ENCODE measurements at regions not wholly inside any gene's neighbourhood (a gene's known extent, or its start where the extent isn't known, plus 50 kb on each side); places are given as distances from the start of the nearest gene placed in this dataset.

GRCh38 chr22:27022274-27022895 is 365.0 kb downstream of the MIAT start:
- FAIRE-seq = no peak
- Histone ChIP-seq H2AK5ac (ENCODE audit: low read depth, low read length) (no peak overlapping the region), H2BK5ac (ENCODE audit: low read depth, low read length) (peak overlapping the region; percentile 75; the same call in 1 of the 2 replicates)
- no peak for TF ChIP-seq NANOG (IDR thresholded peaks at IDR 0.05; ENCODE audit: insufficient read depth, low read depth, low read length, poor library complexity, severe bottlenecking)
- TF ChIP-seq SIN3A (conservative IDR thresholded peaks at IDR 0.05 in 1 of 2, IDR thresholded peaks at IDR 0.05 in 1 of 2; ENCODE audit: low read depth in 1 of 2, low read length in 2 of 2) = no peak
- TF ChIP-seq TCF12 (IDR thresholded peaks at IDR 0.05; ENCODE audit: low read depth, low read length) = no peak
- no peak for TF ChIP-seq TEAD4 (IDR thresholded peaks at IDR 0.05; ENCODE audit: low read depth, low read length)
- TF ChIP-seq YY1 (IDR thresholded peaks at IDR 0.05; ENCODE audit: low read depth, low read length) = no peak
- no peak for TF ChIP-seq CEBPB (IDR thresholded peaks at IDR 0.05; ENCODE audit: low read depth, low read length)
- TF ChIP-seq MAFK (IDR thresholded peaks at IDR 0.05; ENCODE audit: low read depth, low read length) = no peak
- no peak for TF ChIP-seq KDM5A (IDR thresholded peaks at IDR 0.05; ENCODE audit: low read length)
- TF ChIP-seq NRF1 (IDR thresholded peaks at IDR 0.05; ENCODE audit: low read depth, low read length) = no peak
- no peak for TF ChIP-seq E2F6 (IDR thresholded peaks at IDR 0.05)
- TF ChIP-seq EZH2 (IDR thresholded peaks at IDR 0.05; ENCODE audit: low read depth, low read length, severe bottlenecking) = no peak
- no peak for TF ChIP-seq USF2 (IDR thresholded peaks at IDR 0.05; ENCODE audit: low read length)

More at GRCh38 chr22:27022274-27022895, 365.0 kb downstream of the MIAT start:
- Histone ChIP-seq H3K14ac (ENCODE audit: insufficient read length) (no peak overlapping the region), H2BK12ac (ENCODE audit: low read depth, low read length) (0 out of 2 replicates have a peak overlapping the region, but pooled peaks have one; percentile 27), H2AFZ (ENCODE audit: low read length) (no peak overlapping the region), H2BK20ac (ENCODE audit: low read length) (no peak overlapping the region), H3K4me2 (ENCODE audit: insufficient read depth in 1 of 2, low read depth in 2 of 2, low read length in 2 of 2) (no peak overlapping the region), H3K18ac (ENCODE audit: extremely low read depth, low read length) (no peak overlapping the region), H3K79me1 (ENCODE audit: low read depth, low read length) (no peaks in the 10 kb centered on the region), H3K56ac (replicated peaks; ENCODE audit: insufficient read length, low read depth, low read length) (no peak overlapping the region), H3K36me3 (ENCODE audit: control insufficient read depth in 2 of 4, insufficient read depth in 4 of 4, low read length in 3 of 4) (no peaks in the 10 kb centered on the region), H3K4ac (replicated peaks; ENCODE audit: insufficient read length, low read depth, low read length) (no peak overlapping the region), H3K9me3 (ENCODE audit: insufficient read depth in 2 of 2, low read depth in 1 of 2, low read length in 1 of 2) (no peaks in the 10 kb centered on the region), H4K20me1 (replicated peaks in 1 of 2; ENCODE audit: control insufficient read depth in 1 of 2, insufficient read depth in 2 of 2, low read length in 2 of 2) (no peaks in the 10 kb centered on the region), H3K27ac (ENCODE audit: low read depth, low read length) (no peak overlapping the region), H4K91ac (replicated peaks; ENCODE audit: insufficient read length, low read length) (no peak overlapping the region), H3K23ac (ENCODE audit: insufficient read length) (no peak overlapping the region), H3K4me3 (ENCODE audit: extremely low read depth in 1 of 4, insufficient read depth in 2 of 4, low read depth in 3 of 4, low read length in 4 of 4) (no peak overlapping the region), H2BK120ac (replicated peaks; ENCODE audit: low read depth, low read length) (no peak overlapping the region), H3K23me2 (ENCODE audit: low read depth, low read length) (peaks cover 9% of the 10 kb centered on the region; the same call in 1 of the 2 replicates), H2BK15ac (ENCODE audit: low read length) (no peak overlapping the region), H4K5ac (ENCODE audit: insufficient read length, low read depth, low read length) (no peak overlapping the region), H3K27me3 (replicated peaks in 1 of 4; ENCODE audit: control insufficient read depth in 3 of 4, extremely low read depth in 1 of 4, insufficient read depth in 3 of 4, low read length in 3 of 4) (no peaks in the 10 kb centered on the region), H3K4me1 (replicated peaks in 1 of 4; ENCODE audit: control insufficient read depth in 3 of 4, insufficient read depth in 4 of 4, low read length in 3 of 4) (peaks cover 0 to 2% (median 0%) of the 10 kb centered on the region in 4 experiments; a peak in 3 of 7 replicates), H4K8ac (ENCODE audit: extremely low read depth, insufficient read depth, low read length) (no peak overlapping the region), H3K9ac (replicated peaks in 1 of 4; ENCODE audit: extremely low read depth in 1 of 4, low read depth in 3 of 4, low read length in 3 of 4) (no peak overlapping the region), H3K79me2 (ENCODE audit: control insufficient read depth in 1 of 2, insufficient read depth in 2 of 2, low read length in 2 of 2) (no peaks in the 10 kb centered on the region)
- no peak for DNase-seq (ENCODE audit: low read depth in 1 of 2, low spot score in 2 of 2)
- WGBS, 2 experiments (ENCODE audit: extremely low coverage in 1 of 2, insufficient coverage in 1 of 2, insufficient read length in 1 of 2, insufficient replicate concordance in 2 of 2, low coverage in 1 of 2, low lambda C conversion rate in 2 of 2, missing lambda C conversion rate in 1 of 2) = 85% methylated on average over 8 of the region's 8 CpGs; no CpG with 5 or more reads in 1 of the 2 experiments
- POLR2A ChIA-PET (ENCODE audit: partially characterized antibody) = interaction anchor here (0.6 kb wide), 1 partner anchor 100 kb away, joined by 3 read pairs; no protein-coding TSS in a partner anchor
- CTCF ChIA-PET (ENCODE audit: partially characterized antibody) = interaction anchor here (0.6 to 1.7 kb wide), 3 partner anchors 10 to 581 kb away, joined by 3 to 4 read pairs (median 3); no protein-coding TSS in a partner anchor

All from H1 (cell line).